Endodermal cell (in vitro differentiated cells): ENCODE measurements at regions not wholly inside any gene's neighbourhood (a gene's known extent, or its start where the extent isn't known, plus 50 kb on each side); places are given as distances from the start of the nearest gene placed in this dataset.

Experiments used
- DNase-seq: peaks from one replicate; pipeline ENCODE4 v3.0.0-alpha.2; 2017
- H3K27ac ChIP-seq: 2 replicates; pipeline ENCODE4 v1.5.1; 2013; ENCODE audit warnings: mild to moderate bottlenecking, low read depth, low read length, moderate library complexity
- H3K27me3 ChIP-seq: 2 replicates; pipeline ENCODE4 v1.6.1; 2013; ENCODE audit warnings: mild to moderate bottlenecking, low read length, moderate library complexity; ENCODE audit not compliant: insufficient read depth, control insufficient read depth, poor library complexity, severe bottlenecking
- H3K36me3 ChIP-seq: 2 replicates; pipeline ENCODE4 v1.7.0; 2013; ENCODE audit warnings: mild to moderate bottlenecking, low read length, moderate library complexity; ENCODE audit not compliant: control insufficient read depth, insufficient read depth
- H3K4me1 ChIP-seq: one replicate; pipeline ENCODE4 v1.7.0; 2013; ENCODE audit warnings: low read length; ENCODE audit not compliant: control insufficient read depth, insufficient read depth
- H3K4me3 ChIP-seq: 2 replicates; pipeline ENCODE4 v1.5.1; 2013; ENCODE audit warnings: mild to moderate bottlenecking, low read length, moderate library complexity
- H3K9ac ChIP-seq: 2 replicates; pipeline ENCODE4 v1.6.1; 2013; ENCODE audit warnings: mild to moderate bottlenecking, low read length, moderate library complexity; ENCODE audit not compliant: poor library complexity, severe bottlenecking; ENCODE audit errors: extremely low read depth
- H3K9me3 ChIP-seq: 2 replicates; pipeline ENCODE4 v1.6.1; 2013; ENCODE audit warnings: mild to moderate bottlenecking, low read length, moderate library complexity; ENCODE audit not compliant: control insufficient read depth
- H3K27ac Mint-ChIP-seq: 2 replicates; pipeline ENCODE4 v1.8.0; 2020; ENCODE audit warnings: mixed read lengths
- H3K27me3 Mint-ChIP-seq: 2 replicates; pipeline ENCODE4 v1.8.0; 2021; ENCODE audit warnings: mild to moderate bottlenecking, mixed read lengths; ENCODE audit not compliant: insufficient read depth
- H3K36me3 Mint-ChIP-seq: 2 replicates; pipeline ENCODE4 v1.8.0; 2020; ENCODE audit warnings: low read depth, mixed read lengths
- H3K4me1 Mint-ChIP-seq: 2 replicates; pipeline ENCODE4 v1.8.0; 2020; ENCODE audit warnings: mixed read lengths
- H3K4me3 Mint-ChIP-seq: 2 replicates; pipeline ENCODE4 v1.8.0; 2020; ENCODE audit warnings: mild to moderate bottlenecking, moderate library complexity, mixed read lengths
- H3K9me3 Mint-ChIP-seq: 2 replicates; pipeline ENCODE4 v1.8.0; 2020; ENCODE audit warnings: mild to moderate bottlenecking, mixed read lengths
- WGBS, 2 experiments: methylation state at CpG; one replicate each; pipeline versions ENCODE4 v1.1.5 to v1.1.7; 2013; ENCODE audit warnings: missing lambda C conversion rate in 2 of 2, mixed read lengths in 1 of 2; ENCODE audit not compliant: insufficient coverage in 1 of 2, insufficient read length in 1 of 2; 5-methylcytosine and 5-hydroxymethylcytosine counted together
- TF ChIP-seq, protein P1 (sequence below): fragments of 200-600 bp; sonication (generic); conservative IDR thresholded peaks from 2 replicates; pipeline ENCODE4 v1.5.0; 2021; ENCODE audit warnings: antibody characterized with exemption, mild to moderate bottlenecking

- H3K27ac ChIP-seq = no peak overlapping the region
- H3K9ac ChIP-seq = no peak overlapping the region
- TF ChIP-seq, protein P1, sequence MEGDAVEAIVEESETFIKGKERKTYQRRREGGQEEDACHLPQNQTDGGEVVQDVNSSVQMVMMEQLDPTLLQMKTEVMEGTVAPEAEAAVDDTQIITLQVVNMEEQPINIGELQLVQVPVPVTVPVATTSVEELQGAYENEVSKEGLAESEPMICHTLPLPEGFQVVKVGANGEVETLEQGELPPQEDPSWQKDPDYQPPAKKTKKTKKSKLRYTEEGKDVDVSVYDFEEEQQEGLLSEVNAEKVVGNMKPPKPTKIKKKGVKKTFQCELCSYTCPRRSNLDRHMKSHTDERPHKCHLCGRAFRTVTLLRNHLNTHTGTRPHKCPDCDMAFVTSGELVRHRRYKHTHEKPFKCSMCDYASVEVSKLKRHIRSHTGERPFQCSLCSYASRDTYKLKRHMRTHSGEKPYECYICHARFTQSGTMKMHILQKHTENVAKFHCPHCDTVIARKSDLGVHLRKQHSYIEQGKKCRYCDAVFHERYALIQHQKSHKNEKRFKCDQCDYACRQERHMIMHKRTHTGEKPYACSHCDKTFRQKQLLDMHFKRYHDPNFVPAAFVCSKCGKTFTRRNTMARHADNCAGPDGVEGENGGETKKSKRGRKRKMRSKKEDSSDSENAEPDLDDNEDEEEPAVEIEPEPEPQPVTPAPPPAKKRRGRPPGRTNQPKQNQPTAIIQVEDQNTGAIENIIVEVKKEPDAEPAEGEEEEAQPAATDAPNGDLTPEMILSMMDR = no peak
Measured at GRCh38 chr13:33349986-33350826, 64.7 kb upstream of the STARD13 start.

DNA sequence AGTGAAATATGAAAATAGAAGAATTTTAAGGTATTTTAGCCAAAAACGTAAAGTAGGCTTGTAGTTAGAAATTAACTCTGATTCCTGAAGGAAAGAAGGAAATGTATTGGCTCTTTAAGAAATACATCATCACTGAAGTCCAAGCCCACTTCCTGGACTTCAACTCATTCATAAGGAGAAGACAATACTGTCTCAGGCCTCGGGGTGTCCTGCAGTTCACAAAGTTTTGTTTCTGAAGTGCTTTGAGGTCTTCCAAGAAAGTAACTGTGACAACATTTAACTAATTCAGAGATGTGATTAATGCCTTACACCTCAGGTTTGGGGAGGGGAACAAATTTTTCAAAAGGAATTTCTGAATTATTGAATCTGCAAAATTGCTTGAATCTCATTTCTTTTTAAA lies 65.8 kb upstream of the STARD13 start:
- TF ChIP-seq, protein P1 = no peak
- no peaks in the 10 kb centered on the region for H3K4me1 ChIP-seq
- Mint-ChIP-seq H3K4me1 (peaks cover 5% of the 10 kb centered on the region), H3K27ac (no peak overlapping the region), H3K36me3 (no peaks in the 10 kb centered on the region), H3K27me3 (peaks cover 56% of the 10 kb centered on the region), H3K4me3 (peak overlapping the region; percentile 56), H3K9me3 (no peaks in the 10 kb centered on the region)
- no peak overlapping the region for H3K4me3 ChIP-seq
- H3K9ac ChIP-seq = no peak overlapping the region
- H3K9me3 ChIP-seq = no peaks in the 10 kb centered on the region
- H3K27me3 ChIP-seq = peaks cover 37% of the 10 kb centered on the region
- 72 to 82% methylated on average over 1 to 2 of the region's 2 CpGs for WGBS, 2 experiments
- no peaks in the 10 kb centered on the region for H3K36me3 ChIP-seq
- H3K27ac ChIP-seq = no peak overlapping the region
- no peak for DNase-seq

More at GRCh38 chr13:33349986-33350826, 64.7 kb upstream of the STARD13 start:
- Histone ChIP-seq H3K4me3 (peak overlapping the region; percentile 78), H3K27me3 (peaks cover 37% of the 10 kb centered on the region), H3K36me3 (no peaks in the 10 kb centered on the region), H3K4me1 (no peaks in the 10 kb centered on the region), H3K9me3 (no peaks in the 10 kb centered on the region)
- Mint-ChIP-seq H3K4me1 (peaks cover 5% of the 10 kb centered on the region), H3K4me3 (peak overlapping the region; percentile 56), H3K27ac (no peak overlapping the region), H3K36me3 (no peaks in the 10 kb centered on the region), H3K9me3 (no peaks in the 10 kb centered on the region), H3K27me3 (peaks cover 63% of the 10 kb centered on the region)
- WGBS, 2 experiments = 2 to 4% methylated on average over 21 to 84 of the region's 84 CpGs
- peak; percentile 67 for DNase-seq

DNA sequence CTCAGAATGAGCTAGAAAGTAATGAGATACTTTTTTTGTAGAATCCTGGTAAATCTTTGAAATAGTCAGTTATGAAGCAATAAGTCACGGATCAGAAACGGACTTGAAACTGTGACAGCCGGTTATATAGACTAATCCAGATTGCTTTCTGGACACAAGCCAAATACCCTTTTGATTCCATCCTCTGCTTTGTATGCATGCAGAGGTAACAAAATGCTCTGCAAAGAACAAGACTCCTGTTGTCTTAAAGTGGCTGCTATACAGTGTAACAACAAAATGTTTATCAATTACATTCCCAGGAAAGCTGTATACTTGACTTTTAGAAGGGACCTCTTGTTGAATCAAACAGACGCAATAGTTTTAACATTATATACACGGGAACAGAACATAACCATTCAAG lies 66.5 kb upstream of the STARD13 start:
- TF ChIP-seq, protein P1 = no peak
- H3K4me1 Mint-ChIP-seq = peaks cover 5% of the 10 kb centered on the region
- no peak overlapping the region for H3K27ac Mint-ChIP-seq
- no peak overlapping the region for H3K27ac ChIP-seq
- H3K9ac ChIP-seq = no peak overlapping the region
- no peaks in the 10 kb centered on the region for H3K36me3 ChIP-seq
- H3K9me3 Mint-ChIP-seq = no peaks in the 10 kb centered on the region
- H3K4me3 Mint-ChIP-seq = no peak overlapping the region
- H3K27me3 ChIP-seq = peaks cover 37% of the 10 kb centered on the region
- peaks cover 56% of the 10 kb centered on the region for H3K27me3 Mint-ChIP-seq
- H3K4me1 ChIP-seq = no peaks in the 10 kb centered on the region
- no peaks in the 10 kb centered on the region for H3K9me3 ChIP-seq
- 86 to 90% methylated on average over 5 of the region's 5 CpGs for WGBS, 2 experiments
- no peak overlapping the region for H3K4me3 ChIP-seq
- DNase-seq = no peak
- no peaks in the 10 kb centered on the region for H3K36me3 Mint-ChIP-seq
